Karpas-422 (cell line): ENCODE measurements at regions not wholly inside any gene's neighbourhood (a gene's known extent, or its start where the extent isn't known, plus 50 kb on each side); places are given as distances from the start of the nearest gene placed in this dataset.

Experiments used
- DNase-seq: peaks from one replicate; pipeline ENCODE4 v3.0.0-alpha.2; 2015
- H2AFZ ChIP-seq: fragments of 200-600 bp; sonication (generic); 2 replicates; pipeline ENCODE4 v1.6.1; 2014; ENCODE audit warnings: antibody characterized with exemption, low read length, mixed read lengths
- H3K27ac ChIP-seq: fragments of 200-600 bp; sonication (generic); 2 replicates; pipeline ENCODE4 v1.5.1; 2014; ENCODE audit warnings: mild to moderate bottlenecking, low read length, moderate library complexity
- H3K27me3 ChIP-seq: fragments of 200-600 bp; sonication (generic); 2 replicates; pipeline ENCODE4 v1.6.1; 2014; ENCODE audit warnings: low read length, mixed read lengths
- H3K36me3 ChIP-seq: fragments of 200-600 bp; sonication (generic); 2 replicates; pipeline ENCODE4 v1.6.1; 2014; ENCODE audit warnings: low read length, mixed read lengths; ENCODE audit not compliant: insufficient read depth
- H3K4me1 ChIP-seq: fragments of 200-600 bp; sonication (generic); 2 replicates; pipeline ENCODE4 v1.6.1; 2014; ENCODE audit warnings: mild to moderate bottlenecking, low read length, mixed read lengths
- H3K4me2 ChIP-seq: fragments of 200-600 bp; sonication (generic); 2 replicates; pipeline ENCODE4 v1.6.1; 2014; ENCODE audit warnings: low read length, low read depth, mild to moderate bottlenecking; ENCODE audit not compliant: poor library complexity, severe bottlenecking
- H3K4me3 ChIP-seq: fragments of 200-600 bp; sonication (generic); 2 replicates; pipeline ENCODE4 v1.5.1; 2014; ENCODE audit warnings: mild to moderate bottlenecking, antibody characterized with exemption, low read length, mixed read lengths
- H3K79me2 ChIP-seq: fragments of 200-600 bp; sonication (generic); 2 replicates; pipeline ENCODE4 v1.6.1; 2014; ENCODE audit warnings: mild to moderate bottlenecking, low read length, mixed read lengths
- H3K9ac ChIP-seq: fragments of 200-600 bp; sonication (generic); 2 replicates; pipeline ENCODE4 v1.6.0; 2014; ENCODE audit warnings: low read length
- H3K9me2 ChIP-seq: fragments of 200-600 bp; sonication (generic), shearing (Covaris generic); replicated peaks from 2 replicates; pipeline ENCODE4 v1.6.0; 2014; ENCODE audit warnings: mild to moderate bottlenecking, low read length, moderate library complexity; ENCODE audit not compliant: insufficient read depth
- H3K9me3 ChIP-seq: fragments of 300-700, 200-600 bp; sonication (generic); 2 replicates; pipeline ENCODE4 v1.6.1; 2014; ENCODE audit warnings: low read length, mixed read lengths
- H4K20me1 ChIP-seq: fragments of 200-600 bp; sonication (generic); 2 replicates; pipeline ENCODE4 v1.6.1; 2014; ENCODE audit warnings: mild to moderate bottlenecking, antibody characterized with exemption, low read length, low read depth; ENCODE audit not compliant: insufficient read depth

DNA sequence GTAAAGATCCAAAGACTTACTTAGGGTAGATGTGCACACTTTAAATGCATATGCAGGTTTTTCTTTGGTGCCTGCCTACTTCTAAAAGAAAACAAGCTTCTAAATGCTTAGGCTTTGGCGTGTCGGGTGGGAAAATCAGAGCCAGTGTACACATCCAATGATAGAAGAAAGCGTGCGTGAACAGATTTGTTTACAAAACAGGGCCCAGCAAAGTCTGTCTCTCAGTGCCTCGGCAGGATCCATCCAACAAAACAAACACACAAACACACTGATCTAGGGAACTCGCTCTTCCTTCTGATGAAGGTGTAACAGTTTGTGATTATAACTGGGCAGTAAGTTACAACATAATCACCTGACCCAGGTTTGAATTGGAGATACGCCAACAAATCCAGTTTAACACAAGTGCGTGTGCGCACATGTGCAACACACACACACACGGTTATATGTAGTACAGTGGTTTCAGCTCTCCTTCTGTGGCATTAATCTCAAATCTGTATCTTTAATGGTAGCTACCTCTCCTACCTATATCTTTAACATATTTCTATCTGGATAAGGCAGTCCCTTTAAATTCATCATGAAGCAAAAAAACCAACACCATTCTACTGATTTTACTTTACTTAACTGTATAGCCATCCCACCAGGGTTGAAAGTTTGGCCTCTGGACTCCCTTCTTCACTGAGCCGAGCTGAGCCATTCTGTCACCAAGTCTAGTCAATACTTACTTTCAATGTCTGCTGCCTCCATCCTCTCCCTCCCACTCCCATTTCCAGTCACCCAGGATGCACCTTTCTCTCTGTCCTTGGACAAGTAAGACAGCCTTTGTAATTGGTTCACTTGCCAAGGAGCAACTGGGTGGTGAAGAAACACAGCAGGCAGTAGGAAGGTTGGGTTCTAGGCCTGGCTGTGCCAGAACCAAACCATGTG lies 184.4 kb upstream of the KLF14 start:
- no peaks in the 10 kb centered on the region for H3K9me3 ChIP-seq
- H3K9ac ChIP-seq, result no peak overlapping the region
- no peak overlapping the region for H3K4me2 ChIP-seq
- peaks cover 67% of the 10 kb centered on the region for H3K4me1 ChIP-seq
- H3K9me2 ChIP-seq, result no peaks in the 10 kb centered on the region
- H3K36me3 ChIP-seq, result peaks cover 17% of the 10 kb centered on the region; the same call in 1 of the 2 replicates
- H3K4me3 ChIP-seq, result no peak overlapping the region
- no peak overlapping the region for H2AFZ ChIP-seq
- no peaks in the 10 kb centered on the region for H3K27me3 ChIP-seq
- H3K79me2 ChIP-seq, result peaks cover 98% of the 10 kb centered on the region
- H4K20me1 ChIP-seq, result no peaks in the 10 kb centered on the region
- peak overlapping the region; percentile 33 for H3K27ac ChIP-seq
- DNase-seq, result no peak

DNA sequence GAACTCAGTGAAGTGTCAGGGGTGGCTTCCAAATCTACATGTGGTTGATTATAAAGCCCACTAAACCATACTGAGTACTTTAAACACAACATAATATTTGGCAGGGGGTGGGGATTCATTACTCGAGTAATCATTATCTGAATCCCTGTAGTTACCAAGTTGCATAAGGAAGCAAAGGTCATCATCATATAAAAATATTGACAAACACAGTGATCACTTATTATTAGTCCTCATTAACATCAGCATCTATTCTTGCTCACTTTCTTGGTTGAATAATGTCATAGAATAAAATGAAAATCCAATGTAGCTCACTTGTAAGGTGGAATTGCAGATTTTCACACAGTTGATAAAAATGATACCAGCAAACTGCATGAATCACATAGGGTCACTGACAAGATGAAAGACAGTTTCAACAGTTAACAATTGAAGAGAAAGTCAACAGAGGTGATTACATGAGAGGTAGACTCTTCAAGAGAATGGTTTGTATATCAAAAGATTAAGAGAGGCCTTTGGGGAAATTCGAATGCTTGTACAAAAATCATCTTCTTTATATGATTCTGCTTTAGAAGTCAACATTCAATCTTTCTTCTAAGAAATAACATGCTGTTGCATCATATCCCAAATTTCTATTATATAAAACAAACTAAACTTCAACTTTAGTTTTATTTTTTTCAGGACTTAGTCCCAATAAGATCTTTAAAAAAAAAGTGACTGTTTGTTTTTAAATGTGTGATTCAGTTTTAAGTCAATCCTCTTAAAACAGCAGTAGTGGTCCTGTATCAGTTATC lies 185.5 kb upstream of the KLF14 start:
- no peak for DNase-seq
- Histone ChIP-seq H4K20me1 (no peaks in the 10 kb centered on the region), H3K27ac (peak overlapping the region; percentile 33), H2AFZ (no peak overlapping the region), H3K9ac (no peak overlapping the region), H3K27me3 (no peaks in the 10 kb centered on the region), H3K4me1 (peaks cover 56% of the 10 kb centered on the region), H3K9me3 (no peaks in the 10 kb centered on the region), H3K4me2 (no peak overlapping the region), H3K79me2 (peaks cover 96% of the 10 kb centered on the region), H3K4me3 (no peak overlapping the region), H3K36me3 (peaks cover 21% of the 10 kb centered on the region; the same call in 1 of the 2 replicates), H3K9me2 (no peaks in the 10 kb centered on the region)

DNA sequence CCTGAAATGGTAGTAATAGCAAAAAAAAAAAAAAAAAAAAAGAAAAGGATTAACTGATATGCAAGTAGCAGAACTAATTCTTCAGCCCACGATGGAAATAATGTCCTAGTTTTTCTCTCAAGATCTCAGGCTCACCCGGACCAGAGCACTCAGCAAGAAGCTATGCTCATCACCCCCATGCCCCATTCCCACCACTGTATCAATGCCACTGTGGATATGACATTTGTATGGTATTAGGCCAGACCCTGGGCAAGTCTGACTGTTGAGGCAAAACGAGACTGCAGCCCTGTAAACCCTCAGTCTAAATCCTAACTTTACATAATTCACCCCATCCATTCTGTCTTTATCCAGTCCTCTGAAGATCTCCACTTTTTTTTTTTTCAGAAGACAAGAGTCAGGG lies 186.1 kb upstream of the KLF14 start:
- Histone ChIP-seq H3K9me3 (no peaks in the 10 kb centered on the region), H3K27me3 (no peaks in the 10 kb centered on the region), H2AFZ (no peak overlapping the region), H3K27ac (peak overlapping the region; percentile 30; the same call in 1 of the 2 replicates), H3K4me3 (no peak overlapping the region), H3K9ac (no peak overlapping the region), H3K36me3 (peaks cover 21% of the 10 kb centered on the region; the same call in 1 of the 2 replicates), H3K4me1 (peaks cover 50% of the 10 kb centered on the region), H3K79me2 (peaks cover 94% of the 10 kb centered on the region), H3K4me2 (no peak overlapping the region), H3K9me2 (no peaks in the 10 kb centered on the region), H4K20me1 (no peaks in the 10 kb centered on the region)
- DNase-seq, result no peak

DNA sequence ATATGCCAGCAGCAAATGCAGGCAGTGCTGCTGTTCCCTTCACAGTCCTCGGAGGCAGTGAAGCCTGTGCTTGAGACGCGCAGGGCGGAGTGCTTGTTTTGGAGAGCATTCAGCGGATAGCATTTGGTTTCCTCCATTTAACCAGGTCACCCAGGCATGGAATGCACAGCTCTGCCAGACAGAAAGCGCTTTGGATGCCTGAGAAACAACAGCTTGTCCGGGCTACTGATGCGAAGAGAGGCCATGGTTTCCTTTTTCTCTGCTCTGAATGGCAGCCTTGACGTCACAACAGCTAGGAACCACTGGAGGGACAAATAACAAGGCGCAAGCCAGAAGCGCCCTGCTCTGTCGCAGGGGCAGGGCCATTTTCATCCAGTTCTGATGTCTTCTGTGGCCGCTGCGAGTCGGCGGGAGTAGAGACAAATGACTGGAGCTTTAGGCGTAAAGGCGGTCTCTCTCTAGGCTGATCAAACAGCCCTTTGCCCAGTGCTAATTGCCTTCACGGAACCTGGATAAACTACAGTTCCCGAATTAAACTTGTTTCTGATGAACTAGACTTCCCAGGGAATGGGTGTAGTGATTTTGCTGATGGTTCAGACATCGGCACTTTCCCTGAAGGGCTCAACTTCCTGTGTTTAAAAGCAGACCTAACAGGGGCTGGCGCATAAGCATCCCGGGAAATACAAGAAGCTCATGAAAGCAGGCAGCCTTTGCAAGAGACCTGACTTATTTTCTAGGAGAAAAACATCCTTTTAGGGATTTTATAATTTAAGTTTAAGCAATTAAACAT lies 187.6 kb upstream of the KLF14 start:
- peaks cover 92% of the 10 kb centered on the region for H3K79me2 ChIP-seq
- no peak overlapping the region for H3K4me3 ChIP-seq
- H3K27me3 ChIP-seq, result no peaks in the 10 kb centered on the region
- peaks cover 35% of the 10 kb centered on the region for H3K4me1 ChIP-seq
- no peak overlapping the region for H3K9ac ChIP-seq
- no peak overlapping the region for H3K4me2 ChIP-seq
- H3K27ac ChIP-seq, result no peak overlapping the region
- H3K9me3 ChIP-seq, result no peaks in the 10 kb centered on the region
- H3K36me3 ChIP-seq, result peaks cover 21% of the 10 kb centered on the region; the same call in 1 of the 2 replicates
- H4K20me1 ChIP-seq, result no peaks in the 10 kb centered on the region
- no peak for DNase-seq
- H2AFZ ChIP-seq, result no peak overlapping the region
- H3K9me2 ChIP-seq, result no peaks in the 10 kb centered on the region

DNA sequence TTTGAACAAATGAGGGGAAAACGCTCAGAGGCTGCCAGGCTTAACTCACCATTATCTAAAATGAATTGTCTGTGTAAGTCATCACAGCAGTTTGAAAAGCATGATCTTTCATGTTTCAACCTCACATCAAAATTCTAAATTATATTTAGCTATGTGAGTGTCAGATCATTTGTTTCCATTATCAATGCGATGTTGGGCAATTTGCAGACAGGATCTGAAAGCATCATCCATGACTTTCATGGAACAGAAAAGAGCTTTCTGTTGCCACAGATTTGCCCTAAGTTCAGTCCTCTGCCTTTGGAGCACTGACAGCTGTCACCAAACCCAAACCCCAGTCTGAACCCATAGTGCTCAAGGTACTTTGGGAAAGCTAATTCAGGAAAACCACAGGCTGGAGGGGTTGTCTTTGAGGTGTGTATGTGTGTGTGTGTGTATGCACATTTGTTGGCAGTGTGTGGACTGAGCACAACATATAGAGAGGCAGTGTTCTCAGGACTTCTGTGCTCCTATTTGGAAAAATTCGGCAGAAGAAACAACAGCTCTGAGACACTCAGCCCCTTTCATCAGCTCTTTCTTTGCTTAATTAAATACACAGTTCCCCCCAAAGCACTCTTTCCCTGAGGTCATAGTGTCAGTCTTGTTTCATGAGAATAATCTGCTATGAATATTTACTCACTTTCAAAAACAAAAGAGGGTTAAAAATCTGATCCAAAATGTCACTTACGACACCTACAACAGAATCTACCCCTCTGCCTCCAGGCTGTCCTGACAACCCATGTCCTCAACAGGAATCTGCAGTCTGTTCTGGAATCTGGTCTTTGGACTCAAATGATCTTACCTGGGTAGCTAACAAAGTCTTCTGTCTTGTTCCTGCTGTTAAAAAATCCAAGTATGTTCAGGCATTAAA lies 188.5 kb upstream of the KLF14 start:
- H3K9me3 ChIP-seq, result no peaks in the 10 kb centered on the region
- no peak overlapping the region for H3K9ac ChIP-seq
- H3K79me2 ChIP-seq, result peaks cover 89% of the 10 kb centered on the region
- no peaks in the 10 kb centered on the region for H3K9me2 ChIP-seq
- H2AFZ ChIP-seq, result no peak overlapping the region
- 0 out of 2 replicates have a peak overlapping the region, but pooled peaks have one; percentile 7 for H3K27ac ChIP-seq
- H3K36me3 ChIP-seq, result peaks cover 21% of the 10 kb centered on the region; the same call in 1 of the 2 replicates
- H3K27me3 ChIP-seq, result no peaks in the 10 kb centered on the region
- H4K20me1 ChIP-seq, result no peaks in the 10 kb centered on the region
- no peak for DNase-seq
- H3K4me3 ChIP-seq, result no peak overlapping the region
- H3K4me1 ChIP-seq, result peaks cover 26% of the 10 kb centered on the region
- no peak overlapping the region for H3K4me2 ChIP-seq

DNA sequence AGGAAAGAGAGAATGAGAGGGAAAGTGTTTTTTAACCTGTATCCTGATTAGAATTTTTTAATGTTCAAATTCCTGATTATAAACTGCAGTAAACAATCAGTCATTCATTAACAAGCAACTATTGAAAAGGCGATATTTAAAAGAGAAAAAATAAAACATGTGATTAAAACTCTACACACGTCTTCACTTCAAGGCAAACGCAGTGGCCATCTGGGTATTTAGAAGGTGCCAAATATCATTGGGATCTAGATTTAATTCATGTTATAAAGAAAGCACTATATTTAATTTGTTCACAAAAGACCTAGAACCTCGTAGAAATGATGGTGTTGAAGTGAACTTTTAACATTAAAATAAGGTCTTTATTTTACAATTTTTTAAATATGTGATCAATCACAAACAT lies 189.4 kb upstream of the KLF14 start:
- H3K9me2 ChIP-seq, result no peaks in the 10 kb centered on the region
- peaks cover 27% of the 10 kb centered on the region; the same call in 1 of the 2 replicates for H3K36me3 ChIP-seq
- no peaks in the 10 kb centered on the region for H3K9me3 ChIP-seq
- H3K27ac ChIP-seq, result 0 out of 2 replicates have a peak overlapping the region, but pooled peaks have one; percentile 7
- no peak overlapping the region for H3K4me2 ChIP-seq
- no peak overlapping the region for H3K4me3 ChIP-seq
- H3K4me1 ChIP-seq, result peaks cover 17% of the 10 kb centered on the region
- H2AFZ ChIP-seq, result no peak overlapping the region
- peaks cover 5% of the 10 kb centered on the region; the same call in 1 of the 2 replicates for H4K20me1 ChIP-seq
- H3K27me3 ChIP-seq, result no peaks in the 10 kb centered on the region
- peaks cover 89% of the 10 kb centered on the region for H3K79me2 ChIP-seq
- H3K9ac ChIP-seq, result no peak overlapping the region
- no peak for DNase-seq

DNA sequence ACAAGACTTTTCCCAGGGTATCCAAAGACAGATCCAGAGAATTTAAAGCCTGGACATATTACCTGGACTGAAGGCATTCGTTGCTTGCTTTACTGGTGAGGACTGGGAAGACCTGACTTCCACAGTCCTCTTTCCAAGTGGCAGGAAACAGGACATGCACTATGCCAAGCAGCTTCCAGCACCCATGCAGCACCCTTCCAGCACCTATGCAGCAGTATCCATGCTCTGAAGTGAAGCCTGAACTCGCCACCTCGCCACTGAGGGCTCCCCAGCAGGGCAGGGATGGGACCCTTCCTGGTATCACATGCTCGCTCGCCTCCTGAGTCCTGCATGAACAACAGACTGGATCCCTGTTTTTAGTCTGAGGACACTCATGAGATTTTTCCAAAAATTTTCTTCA lies 189.9 kb upstream of the KLF14 start:
- H2AFZ ChIP-seq, result no peak overlapping the region
- no peaks in the 10 kb centered on the region for H3K27me3 ChIP-seq
- H4K20me1 ChIP-seq, result peaks cover 5% of the 10 kb centered on the region; the same call in 1 of the 2 replicates
- no peak overlapping the region for H3K9ac ChIP-seq
- peaks cover 12% of the 10 kb centered on the region for H3K4me1 ChIP-seq
- no peak overlapping the region for H3K4me2 ChIP-seq
- peaks cover 27% of the 10 kb centered on the region; the same call in 1 of the 2 replicates for H3K36me3 ChIP-seq
- no peaks in the 10 kb centered on the region for H3K9me3 ChIP-seq
- no peak overlapping the region for H3K4me3 ChIP-seq
- no peaks in the 10 kb centered on the region for H3K9me2 ChIP-seq
- peaks cover 87% of the 10 kb centered on the region for H3K79me2 ChIP-seq
- no peak for DNase-seq
- H3K27ac ChIP-seq, result no peak overlapping the region
